ENCODE measurements at regions not wholly inside any gene's neighbourhood (a gene's known extent, or its start where the extent isn't known, plus 50 kb on each side); places are given as distances from the start of the nearest gene placed in this dataset.

- no peak for DNase-seq
Measured at GRCh38 chr9:85427772-85428171, 314.0 kb downstream of the AGTPBP1 start.

DNA sequence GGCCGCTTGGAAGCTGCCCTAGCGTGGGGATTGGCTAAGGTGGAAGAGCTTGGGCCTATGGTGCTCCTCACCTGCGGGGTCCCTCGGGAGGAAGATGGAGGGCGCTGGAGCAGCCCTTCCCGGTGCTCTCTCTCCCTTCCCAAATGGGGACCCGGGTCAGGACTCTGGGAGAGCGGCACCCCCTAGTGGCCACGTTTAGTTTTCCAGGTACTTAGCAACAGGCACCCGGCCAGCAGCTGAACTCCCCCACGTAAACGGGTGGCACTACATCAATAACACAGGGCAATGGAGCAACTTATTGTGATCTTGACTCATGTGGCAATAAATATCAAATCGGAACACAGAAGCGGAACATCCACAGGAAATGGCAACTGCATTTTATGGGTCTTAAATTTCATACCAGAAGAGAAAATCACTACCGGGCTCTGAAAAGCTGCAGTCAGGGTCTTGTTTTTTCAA, 316.6 kb downstream of the AGTPBP1 start:
- peak; percentile 13 for DNase-seq

GRCh38 chr9:85423422-85423821, 318.3 kb downstream of the AGTPBP1 start:
- no peak for DNase-seq

DNA sequence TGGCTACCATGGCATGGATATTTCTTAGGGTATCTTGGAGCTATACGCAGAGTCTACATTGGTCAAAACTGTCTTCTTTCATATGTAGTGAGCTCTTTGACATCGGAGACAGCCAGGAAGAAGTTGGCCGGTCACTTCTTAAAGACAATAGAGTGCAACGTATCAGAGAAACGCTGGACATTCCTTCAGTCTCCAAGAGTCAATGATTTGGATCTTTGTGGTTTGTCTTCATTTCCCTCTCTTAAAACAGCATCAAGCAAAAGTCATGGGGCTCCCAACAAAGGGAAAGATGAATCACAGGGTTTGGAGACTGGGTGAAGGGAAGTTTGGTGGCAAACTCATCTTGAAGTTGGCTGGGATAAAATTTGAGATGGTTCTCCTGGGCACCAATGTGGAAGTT, 320.1 kb downstream of the AGTPBP1 start:
- no peak for DNase-seq

GRCh38 chr9:85420750-85421149, 321.0 kb downstream of the AGTPBP1 start:
- no peak for DNase-seq

DNA sequence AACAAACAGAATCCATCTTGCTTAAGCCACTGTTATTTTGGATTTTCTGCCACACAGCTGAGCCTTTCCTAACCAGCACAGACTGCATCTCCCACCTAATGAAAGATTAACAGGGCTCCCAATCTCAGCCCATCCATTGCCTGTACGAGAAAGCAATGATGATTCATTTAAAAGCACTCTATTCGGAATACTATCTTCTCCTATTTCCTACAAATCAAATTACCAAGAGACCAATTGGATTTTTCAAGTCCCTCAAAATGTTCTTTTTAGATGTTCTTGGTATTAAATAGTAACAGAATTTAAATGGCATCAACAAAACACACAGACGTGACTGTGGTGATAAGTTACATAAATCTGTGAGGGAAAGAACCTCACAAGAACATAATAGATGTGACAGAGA, 324.1 kb downstream of the AGTPBP1 start:
- DNase-seq: no peak

DNA sequence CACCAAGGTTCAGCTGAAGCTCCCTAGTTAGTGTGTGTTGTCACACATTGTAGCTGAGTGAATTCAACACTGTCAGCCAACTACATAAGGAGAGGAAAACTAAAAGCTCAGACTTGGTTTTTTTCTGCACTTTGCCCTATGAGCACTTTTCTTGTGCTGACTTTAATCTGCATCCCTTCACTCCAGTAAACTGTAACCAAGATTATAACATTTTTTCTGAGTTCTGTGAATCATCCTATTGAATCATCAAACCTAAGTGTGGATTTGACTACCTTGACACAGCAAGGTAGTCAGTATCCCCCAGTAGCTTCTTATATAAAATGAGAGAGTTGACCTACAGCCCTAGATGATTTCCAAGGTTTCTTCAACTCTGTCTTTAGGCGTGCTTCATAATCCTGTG, 325.0 kb downstream of the AGTPBP1 start:
- no peak for DNase-seq

DNA sequence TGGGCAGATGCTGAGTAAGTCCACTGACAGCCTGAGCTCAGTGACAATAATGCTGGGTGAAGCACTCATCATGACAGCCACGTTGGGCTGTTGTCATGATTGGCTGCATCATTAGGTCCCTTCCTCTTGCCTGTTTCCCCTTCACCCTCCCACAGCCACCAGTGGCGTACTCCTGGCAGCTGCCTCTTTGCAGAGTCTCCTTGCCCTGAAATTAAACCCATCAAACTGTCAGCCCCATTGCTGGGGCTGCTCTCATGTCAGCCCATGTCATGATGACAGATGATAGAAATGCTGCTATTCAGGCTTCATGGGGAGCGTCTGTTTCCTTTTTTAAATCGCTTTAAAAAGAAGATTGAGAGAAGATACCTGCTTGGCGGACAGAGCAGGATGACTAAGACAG, 327.4 kb downstream of the AGTPBP1 start:
- DNase-seq: no peak

DNA sequence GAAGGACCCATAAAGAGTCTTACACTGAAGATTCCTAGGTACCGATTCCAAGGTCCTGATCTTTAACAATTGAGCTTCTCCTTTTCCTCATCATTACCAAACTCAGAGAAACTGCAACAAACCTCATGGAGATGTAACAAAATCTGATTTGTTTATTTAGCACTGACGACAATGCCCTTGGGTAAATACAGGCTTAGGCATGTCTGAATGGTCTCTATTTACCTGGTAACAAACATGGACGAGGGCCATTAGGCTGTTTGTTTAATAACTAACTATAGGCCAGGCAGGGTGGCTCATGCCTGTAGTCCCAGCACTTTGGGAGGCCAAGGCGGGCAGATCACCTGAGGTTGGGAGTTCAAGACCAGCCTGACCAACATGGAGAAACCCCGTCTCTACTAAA, 333.3 kb downstream of the AGTPBP1 start:
- no peak for DNase-seq

GRCh38 chr9:85405566-85405950, 336.2 kb downstream of the AGTPBP1 start:
- no peak for DNase-seq

GRCh38 chr9:85404911-85405565, 336.7 kb downstream of the AGTPBP1 start:
- no peak for DNase-seq

DNA sequence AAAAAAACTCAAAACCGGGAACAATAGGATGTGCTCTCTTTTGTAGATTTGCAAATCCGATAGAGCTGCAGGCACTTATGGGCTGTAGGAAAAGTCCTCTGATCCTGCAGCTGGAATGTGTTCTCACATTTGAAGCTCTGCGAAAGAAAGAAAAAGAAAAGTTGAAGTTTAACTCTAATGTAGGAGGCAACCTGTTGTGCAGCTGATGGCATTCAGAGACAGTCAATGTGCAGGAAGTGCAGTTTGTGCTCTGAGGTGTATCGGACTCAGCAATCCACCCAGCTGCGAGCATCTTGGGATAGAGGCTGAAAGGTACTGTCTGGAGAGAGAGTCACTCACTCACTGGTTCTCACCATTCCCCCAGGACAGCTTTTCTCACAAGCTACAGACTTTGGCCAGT, 339.2 kb downstream of the AGTPBP1 start:
- DNase-seq: no peak

GRCh38 chr9:85401998-85402397, 339.8 kb downstream of the AGTPBP1 start:
- no peak for DNase-seq

DNA sequence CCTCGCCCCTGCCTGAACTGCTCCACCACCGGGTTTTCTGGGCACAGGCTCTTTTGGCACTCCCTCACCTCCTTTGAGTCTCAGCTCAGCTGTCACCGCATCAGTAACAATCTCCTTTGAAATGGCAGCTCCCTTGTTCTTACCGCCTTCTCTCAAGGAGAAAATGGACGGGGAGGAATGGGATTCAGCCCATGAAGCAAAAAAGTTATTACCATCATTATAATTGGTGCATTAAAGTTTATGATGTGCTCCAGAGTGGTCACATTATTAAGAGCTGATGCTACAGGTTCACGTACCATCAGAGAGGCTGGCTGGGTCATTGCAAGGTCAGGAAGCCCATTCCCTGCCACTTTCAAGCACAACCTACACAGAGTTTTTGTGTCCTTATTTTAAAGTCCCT, 344.7 kb downstream of the AGTPBP1 start:
- DNase-seq: no peak

DNA sequence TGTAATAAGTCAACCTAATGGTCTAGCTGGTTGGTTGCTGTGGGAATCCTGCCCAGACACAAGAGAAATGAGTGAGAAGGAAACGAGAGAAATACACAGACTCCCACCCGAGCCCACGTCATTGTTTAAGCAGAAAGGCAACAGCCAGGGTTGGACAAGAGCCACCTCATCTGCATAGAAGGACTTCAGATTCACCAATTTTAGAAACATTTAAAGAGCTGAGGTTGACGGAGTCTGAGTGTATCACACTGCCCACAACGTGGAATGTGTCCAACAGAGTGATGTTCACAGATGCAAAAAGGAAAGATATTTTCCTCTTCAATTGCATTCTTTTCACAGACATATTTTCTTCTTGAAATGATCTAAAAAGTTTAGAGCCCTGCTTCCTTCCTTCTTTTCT, 349.5 kb downstream of the AGTPBP1 start:
- DNase-seq: no peak

DNA sequence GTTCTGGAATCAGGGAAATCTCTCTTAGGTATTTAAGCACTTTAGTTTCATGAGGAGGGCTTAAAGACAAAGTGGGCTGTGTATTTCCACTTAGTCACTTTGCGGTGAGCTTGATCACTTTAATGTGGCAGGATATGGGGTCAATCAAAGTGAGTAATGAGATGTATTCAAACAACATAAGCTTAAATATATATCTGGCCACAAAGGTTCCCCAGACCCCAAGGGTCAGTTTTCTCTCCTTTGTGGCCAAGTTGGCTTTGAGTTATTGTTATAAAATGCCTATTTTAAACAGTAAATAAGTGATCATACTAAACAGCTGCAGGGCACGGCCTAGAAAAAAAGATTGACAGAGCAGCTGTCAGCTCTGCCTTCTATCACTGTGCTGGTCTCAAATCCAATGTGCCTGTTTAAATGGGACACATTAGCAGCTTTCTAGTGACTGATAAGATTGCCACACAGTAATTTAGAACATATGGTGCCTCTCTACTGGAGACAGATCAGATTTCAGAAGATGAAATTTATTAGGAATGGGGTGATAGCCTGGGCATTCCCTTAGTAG, 363.9 kb downstream of the AGTPBP1 start:
- DNase-seq: no peak

DNA sequence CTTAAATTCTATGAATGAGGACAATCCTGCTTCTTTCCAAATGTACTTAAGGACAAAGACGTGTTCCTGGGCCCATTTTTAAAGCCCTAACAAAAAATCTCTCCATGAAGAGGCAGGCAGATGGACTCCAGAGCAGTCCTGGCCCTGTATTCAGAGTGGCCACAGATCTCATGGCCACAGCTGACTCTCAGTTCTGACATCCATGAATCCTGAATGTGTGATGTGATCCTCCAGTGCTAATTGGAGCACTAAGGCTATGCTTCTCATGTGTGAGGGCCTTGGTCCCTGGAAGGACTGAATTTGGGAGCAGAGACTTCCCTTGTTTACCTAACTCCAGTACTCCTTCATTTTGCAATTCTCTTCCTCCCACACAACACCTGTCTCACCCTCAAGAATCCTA, 373.0 kb downstream of the AGTPBP1 start:
- no peak for DNase-seq

- DNase-seq: no peak
Measured at GRCh38 chr9:85359161-85359560, 382.6 kb downstream of the AGTPBP1 start.

GRCh38 chr9:85349046-85349445, 392.7 kb downstream of the AGTPBP1 start:
- DNase-seq: no peak

DNA sequence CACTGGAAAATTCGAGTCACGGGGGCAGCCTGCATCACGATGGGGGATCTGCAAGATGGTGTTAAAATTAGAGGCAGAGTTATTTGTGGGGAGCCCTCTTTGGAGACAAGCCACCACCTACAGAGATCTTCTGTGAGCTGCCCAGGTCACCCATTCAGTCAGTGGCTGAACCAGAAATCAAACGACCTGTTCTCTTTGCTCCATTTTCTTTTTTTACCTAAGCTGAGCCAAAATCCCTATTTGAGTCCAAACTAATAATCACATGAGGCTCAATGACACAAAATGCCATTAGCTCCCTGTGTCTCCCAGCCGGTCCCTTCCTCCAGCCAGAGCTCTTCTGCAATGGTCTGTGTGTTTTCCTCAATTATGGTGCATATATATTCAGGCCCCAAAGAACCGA, 394.2 kb downstream of the AGTPBP1 start:
- DNase-seq: no peak

GRCh38 chr9:85344901-85345300, 396.9 kb downstream of the AGTPBP1 start:
- no peak for DNase-seq

GRCh38 chr9:85339338-85339737, 402.4 kb downstream of the AGTPBP1 start:
- no peak for DNase-seq

- DNase-seq: no peak
Measured at GRCh38 chr9:85334228-85334627, 407.5 kb downstream of the AGTPBP1 start.

DNA sequence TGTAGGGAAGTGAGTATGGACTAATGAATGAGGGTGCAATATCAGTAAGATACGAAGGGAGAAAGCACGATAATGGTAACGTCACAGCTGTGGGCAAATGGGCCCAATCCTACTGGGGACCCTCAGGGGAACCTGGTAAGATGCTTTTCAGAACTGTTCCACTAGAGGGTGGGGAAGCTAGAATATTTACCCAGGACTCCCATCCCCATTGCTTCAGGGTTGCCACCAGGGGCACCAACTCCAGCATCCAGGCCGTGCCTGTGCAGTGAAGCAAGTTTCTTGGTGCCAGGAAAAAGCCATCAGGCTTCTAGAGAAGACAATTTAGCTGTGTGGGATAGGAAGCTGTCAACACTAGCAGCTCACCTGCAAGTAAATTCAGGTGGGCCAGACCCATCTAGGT, 409.3 kb downstream of the AGTPBP1 start:
- DNase-seq: no peak

DNA sequence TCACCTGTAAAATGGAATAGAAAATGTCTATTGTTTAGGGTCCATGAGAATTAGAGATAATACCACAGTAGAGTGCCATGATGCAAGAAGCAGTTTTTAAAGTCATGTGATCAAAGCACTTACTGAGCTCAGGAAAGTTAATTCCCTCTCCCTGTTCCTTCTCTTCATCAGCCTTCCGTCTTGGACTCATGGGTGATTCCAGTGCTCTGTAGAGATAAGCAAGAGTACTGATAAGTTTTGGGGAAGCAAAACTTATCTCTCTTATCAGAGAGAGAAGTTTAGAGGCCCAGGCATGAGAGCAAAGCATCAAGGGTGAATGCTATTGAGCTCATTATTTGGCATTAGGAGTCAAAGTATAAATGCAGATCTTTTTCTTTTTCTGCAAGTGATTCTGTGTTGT, 410.1 kb downstream of the AGTPBP1 start:
- no peak for DNase-seq
